ENCODE measurements at regions not wholly inside any gene's neighbourhood (a gene's known extent, or its start where the extent isn't known, plus 50 kb on each side); places are given as distances from the start of the nearest gene placed in this dataset.
"Not testable (repeated sequence)": the region's sequence is repeated elsewhere in the genome, so short reads cannot be mapped to it uniquely, and the experiment has no call there.

GRCh38 chr15:62870216-62870615 is 172.3 kb upstream of the TPM1 start:
- DNase-seq (ENCODE audit: low spot score) = no peak
- Histone ChIP-seq H3K4me1 (ENCODE audit: control insufficient read depth in 4 of 4, insufficient read depth in 4 of 4, low read length in 3 of 4) (no peaks in the 10 kb centered on the region), H3K9me3 (ENCODE audit: control insufficient read depth in 4 of 4, low read length in 3 of 4) (no peaks in the 10 kb centered on the region), H3K36me3 (ENCODE audit: control insufficient read depth in 4 of 4, insufficient read depth in 3 of 4, low read depth in 1 of 4, low read length in 3 of 4) (no peaks in the 10 kb centered on the region), H3K4me3 (ENCODE audit: low read depth in 1 of 3, low read length in 3 of 3) (no peak overlapping the region), H3K27ac (ENCODE audit: low read depth in 1 of 2, low read length in 2 of 2) (no peak overlapping the region), H3K9ac (ENCODE audit: low read depth in 1 of 2, low read length in 2 of 2) (no peak overlapping the region), H3K27me3 (ENCODE audit: control insufficient read depth in 4 of 4, insufficient read depth in 4 of 4, low read length in 3 of 4) (no peaks in the 10 kb centered on the region)
- TF ChIP-seq REST (IDR thresholded peaks at IDR 0.05) = no peak
- TF ChIP-seq RAD21 (IDR thresholded peaks at IDR 0.05) = no peak
- TF ChIP-seq JUND (IDR thresholded peaks at IDR 0.05) = no peak
- TF ChIP-seq YY1 (IDR thresholded peaks at IDR 0.05) = no peak
- no peak for TF ChIP-seq FOXA2 (IDR thresholded peaks at IDR 0.05)
- 91% methylated on average over 2 of the region's 2 CpGs for WGBS

GRCh38 chr15:62870701-62871100 is 171.8 kb upstream of the TPM1 start:
- not testable (repeated sequence) for H3K9ac ChIP-seq (ENCODE audit: low read depth in 1 of 2, low read length in 2 of 2)

GRCh38 chr15:62873203-62873602 is 169.3 kb upstream of the TPM1 start:
- TF ChIP-seq GABPA (IDR thresholded peaks at IDR 0.05 in 1 of 2, conservative IDR thresholded peaks at IDR 0.05 in 1 of 2) = no peak
- TF ChIP-seq REST (IDR thresholded peaks at IDR 0.05) = no peak
- no peak for TF ChIP-seq YY1 (IDR thresholded peaks at IDR 0.05)
- TF ChIP-seq MAX (IDR thresholded peaks at IDR 0.05) = no peak
- TF ChIP-seq RXRA (IDR thresholded peaks at IDR 0.05) = no peak
- TF ChIP-seq EGR1 (IDR thresholded peaks at IDR 0.05; ENCODE audit: low read depth in 2 of 2) = no peak
- no peak for TF ChIP-seq CTCF (IDR thresholded peaks at IDR 0.05; ENCODE audit: low read depth, low read length, missing input control)
- TF ChIP-seq ZBTB33 (IDR thresholded peaks at IDR 0.05) = no peak
- TF ChIP-seq SP1 (IDR thresholded peaks at IDR 0.05) = no peak
- H3K36me3 ChIP-seq (ENCODE audit: control insufficient read depth in 4 of 4, insufficient read depth in 3 of 4, low read depth in 1 of 4, low read length in 3 of 4) = no peaks in the 10 kb centered on the region
- no peak overlapping the region for H3K9ac ChIP-seq (ENCODE audit: low read depth in 1 of 2, low read length in 2 of 2)
- H3K27ac ChIP-seq (ENCODE audit: low read depth in 1 of 2, low read length in 2 of 2) = no peak overlapping the region
- 97% methylated on average over 5 of the region's 5 CpGs for WGBS
- no peaks in the 10 kb centered on the region for H3K27me3 ChIP-seq (ENCODE audit: control insufficient read depth in 4 of 4, insufficient read depth in 4 of 4, low read length in 3 of 4)
- H3K9me3 ChIP-seq (ENCODE audit: control insufficient read depth in 4 of 4, low read length in 3 of 4) = no peaks in the 10 kb centered on the region
- no peak overlapping the region for H3K4me3 ChIP-seq (ENCODE audit: low read depth in 1 of 3, low read length in 3 of 3)
- no peak for DNase-seq (ENCODE audit: low spot score)
- H3K4me1 ChIP-seq (ENCODE audit: control insufficient read depth in 4 of 4, insufficient read depth in 4 of 4, low read length in 3 of 4) = peaks cover 0 to 6% (median 2%) of the 10 kb centered on the region in 4 donors

More at GRCh38 chr15:62870701-62871100, 171.8 kb upstream of the TPM1 start:
- not testable (repeated sequence) for H3K27ac ChIP-seq (ENCODE audit: low read depth in 1 of 2, low read length in 2 of 2); H3K27me3 ChIP-seq (ENCODE audit: control insufficient read depth in 4 of 4, insufficient read depth in 4 of 4, low read length in 3 of 4); H3K4me3 ChIP-seq (ENCODE audit: low read depth in 1 of 3, low read length in 3 of 3); DNase-seq (ENCODE audit: low spot score); H3K9me3 ChIP-seq (ENCODE audit: control insufficient read depth in 4 of 4, low read length in 3 of 4); H3K4me1 ChIP-seq (ENCODE audit: control insufficient read depth in 4 of 4, insufficient read depth in 4 of 4, low read length in 3 of 4); H3K36me3 ChIP-seq (ENCODE audit: control insufficient read depth in 4 of 4, insufficient read depth in 3 of 4, low read depth in 1 of 4, low read length in 3 of 4)
- 90% methylated on average over 3 of the region's 3 CpGs for WGBS

Measured in liver (tissue), 8 donors.